ENCODE measurements at regions not wholly inside any gene's neighbourhood (a gene's known extent, or its start where the extent isn't known, plus 50 kb on each side); places are given as distances from the start of the nearest gene placed in this dataset.

- H3K4me1 ChIP-seq, result peaks cover 0 to 39% (median 2%) of the 10 kb centered on the region in 4 donors
- no peak overlapping the region for H3K4me3 ChIP-seq
- H3K27me3 ChIP-seq, result no peaks in the 10 kb centered on the region
- DNase-seq, result no peak
- no peaks in the 10 kb centered on the region for H3K36me3 ChIP-seq
- H3K27ac ChIP-seq, result peak overlapping the region in 2 of 4 donors; percentile 60 to 61
- H3K9me3 ChIP-seq, result no peaks in the 10 kb centered on the region
- TF ChIP-seq CTCF (IDR thresholded peaks at IDR 0.05) (no peak), POLR2A (IDR thresholded peaks at IDR 0.05) (no peak)
These were observed 105.7 kb upstream of the AKIP1 start for GRCh38 chr11:8805296-8805695.

DNA sequence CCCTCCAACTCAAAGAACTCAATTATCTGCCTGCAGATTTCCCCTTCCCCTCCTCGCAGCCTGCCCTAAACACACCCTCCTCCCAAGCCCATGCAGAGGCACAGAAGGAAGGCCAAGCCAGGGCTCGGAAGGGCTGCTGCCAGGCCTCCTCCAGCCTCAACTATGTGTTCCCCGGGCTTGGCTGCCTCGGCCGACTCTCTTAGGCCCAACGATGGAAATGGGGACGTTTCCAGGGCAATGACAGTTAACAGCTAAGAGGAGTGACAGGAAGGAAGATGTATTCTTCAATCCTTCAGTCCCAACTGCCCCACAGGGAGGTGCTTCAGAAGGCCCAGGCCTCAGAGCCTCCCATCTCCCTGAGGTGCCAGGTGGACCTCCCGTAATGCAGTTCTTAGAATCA, 104.0 kb upstream of the AKIP1 start:
- no peak for TF ChIP-seq POLR2A (IDR thresholded peaks at IDR 0.05)
- TF ChIP-seq CTCF (IDR thresholded peaks at IDR 0.05), result no peak
- H3K4me3 ChIP-seq, result peak overlapping the region in 2 of 4 donors; percentile 69 to 76
- peaks cover 0 to 40% (median 2%) of the 10 kb centered on the region in 4 donors for H3K4me1 ChIP-seq
- H3K27ac ChIP-seq, result peak overlapping the region; percentile 63 to 93 (median 80)
- H3K27me3 ChIP-seq, result no peaks in the 10 kb centered on the region
- no peaks in the 10 kb centered on the region for H3K36me3 ChIP-seq
- no peaks in the 10 kb centered on the region for H3K9me3 ChIP-seq
- no peak for DNase-seq

DNA sequence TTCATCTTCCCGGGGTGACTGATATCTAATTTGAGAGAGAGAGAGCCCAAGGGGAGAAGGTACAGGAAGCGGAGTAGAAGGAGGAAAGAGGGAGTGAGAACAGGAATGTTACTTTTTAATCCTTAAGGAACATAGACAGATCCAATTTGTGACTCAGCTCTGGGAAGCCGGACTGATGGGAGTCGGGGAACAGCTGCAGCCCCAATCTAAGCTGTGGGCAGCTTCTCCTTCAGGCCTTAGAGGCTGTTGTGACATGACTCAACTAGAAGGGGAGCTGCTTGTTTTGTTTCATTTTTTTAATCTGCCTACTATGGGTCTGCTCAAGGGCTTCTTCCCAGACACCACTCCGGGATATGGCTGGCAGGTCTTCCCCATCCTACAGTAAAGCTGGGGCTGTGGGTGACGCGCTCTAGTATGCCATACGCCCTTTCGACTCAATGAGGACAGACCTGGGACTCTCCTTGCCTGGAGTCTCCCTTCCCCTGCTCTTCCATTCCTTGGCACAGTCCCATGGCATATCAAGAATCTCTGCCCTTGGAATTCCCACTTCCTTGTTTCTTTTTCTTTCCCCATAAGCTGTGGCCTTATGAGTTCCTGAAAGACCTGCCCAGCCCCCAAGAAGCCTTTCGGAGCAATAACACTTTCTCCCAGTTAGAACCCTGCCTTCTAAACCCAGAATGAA, 103.3 kb upstream of the AKIP1 start:
- H3K27ac ChIP-seq, result peak overlapping the region; percentile 63 to 93 (median 80)
- H3K9me3 ChIP-seq, result no peaks in the 10 kb centered on the region
- H3K27me3 ChIP-seq, result no peaks in the 10 kb centered on the region
- H3K4me3 ChIP-seq, result peak overlapping the region in 2 of 4 donors; percentile 69 to 76
- DNase-seq, result peak in 1 of 3 donors; percentile 58
- H3K36me3 ChIP-seq, result no peaks in the 10 kb centered on the region
- no peak for TF ChIP-seq CTCF (IDR thresholded peaks at IDR 0.05)
- no peak for TF ChIP-seq POLR2A (IDR thresholded peaks at IDR 0.05)
- peaks cover 0 to 40% (median 2%) of the 10 kb centered on the region in 4 donors for H3K4me1 ChIP-seq

GRCh38 chr11:8808226-8808585, 102.8 kb upstream of the AKIP1 start:
- H3K4me3 ChIP-seq, result peak overlapping the region in 2 of 4 donors; percentile 69 to 76
- no peak for DNase-seq
- no peaks in the 10 kb centered on the region for H3K9me3 ChIP-seq
- H3K27me3 ChIP-seq, result no peaks in the 10 kb centered on the region
- H3K36me3 ChIP-seq, result no peaks in the 10 kb centered on the region
- TF ChIP-seq CTCF (IDR thresholded peaks at IDR 0.05) (no peak), POLR2A (IDR thresholded peaks at IDR 0.05) (no peak)
- peaks cover 0 to 41% (median 2%) of the 10 kb centered on the region in 4 donors for H3K4me1 ChIP-seq
- H3K27ac ChIP-seq, result peak overlapping the region; percentile 63 to 93 (median 80)

- TF ChIP-seq CTCF (IDR thresholded peaks at IDR 0.05) (no peak), POLR2A (IDR thresholded peaks at IDR 0.05) (no peak)
- H3K27ac ChIP-seq, result peak overlapping the region; percentile 67 to 93 (median 80)
- H3K9me3 ChIP-seq, result no peaks in the 10 kb centered on the region
- H3K27me3 ChIP-seq, result no peaks in the 10 kb centered on the region
- H3K36me3 ChIP-seq, result no peaks in the 10 kb centered on the region
- peaks cover 0 to 52% (median 4%) of the 10 kb centered on the region in 4 donors for H3K4me1 ChIP-seq
- peak overlapping the region; percentile 28 to 76 (median 52) for H3K4me3 ChIP-seq
- DNase-seq, result no peak
These were observed 101.6 kb upstream of the AKIP1 start for GRCh38 chr11:8809241-8809938.
